Progenitor cell of endocrine pancreas (in vitro differentiated cells): ENCODE measurements at regions not wholly inside any gene's neighbourhood (a gene's known extent, or its start where the extent isn't known, plus 50 kb on each side); places are given as distances from the start of the nearest gene placed in this dataset.

Experiments
- DNase-seq: peaks from one replicate; pipeline ENCODE4 v3.0.0; 2021; ENCODE audit warnings: low spot score; ENCODE audit not compliant: unreplicated experiment
- H3K27ac Mint-ChIP-seq: 2 replicates; pipeline ENCODE4 v1.8.0; 2021; ENCODE audit warnings: mild to moderate bottlenecking, moderate library complexity, mixed read lengths
- H3K27me3 Mint-ChIP-seq: 2 replicates; pipeline ENCODE4 v1.8.0; 2021; ENCODE audit warnings: mixed read lengths
- H3K36me3 Mint-ChIP-seq: 2 replicates; pipeline ENCODE4 v1.8.0; 2022; ENCODE audit warnings: mixed read lengths; ENCODE audit not compliant: insufficient read depth
- H3K4me1 Mint-ChIP-seq: 2 replicates; pipeline ENCODE4 v1.8.0; 2021; ENCODE audit warnings: low read depth, mixed read lengths
- H3K4me3 Mint-ChIP-seq: 2 replicates; pipeline ENCODE4 v1.8.0; 2021; ENCODE audit warnings: low read depth, mild to moderate bottlenecking, moderate library complexity, mixed read lengths
- H3K9me3 Mint-ChIP-seq: 2 replicates; pipeline ENCODE4 v1.8.0; 2021; ENCODE audit warnings: low read depth, mixed read lengths
- CTCF ChIP-seq: fragments of 200-600 bp; sonication (generic); IDR thresholded peaks from one replicate; pipeline ENCODE4 v1.5.0; 2021; ENCODE audit warnings: antibody characterized with exemption, mild to moderate bottlenecking; ENCODE audit not compliant: unreplicated experiment

- peaks cover 6% of the 10 kb centered on the region for H3K4me1 Mint-ChIP-seq
- H3K9me3 Mint-ChIP-seq, result peaks cover 3% of the 10 kb centered on the region
- H3K36me3 Mint-ChIP-seq, result no peaks in the 10 kb centered on the region
- H3K27me3 Mint-ChIP-seq, result no peaks in the 10 kb centered on the region
- DNase-seq, result no peak
- no peak for TF ChIP-seq CTCF
- no peak overlapping the region for H3K27ac Mint-ChIP-seq
- H3K4me3 Mint-ChIP-seq, result no peak overlapping the region
Observed at GRCh38 chr6:4459032-4459431, 317.2 kb upstream of the CDYL start.

- no peak for DNase-seq
- Mint-ChIP-seq H3K4me1 (no peaks in the 10 kb centered on the region), H3K4me3 (no peak overlapping the region), H3K36me3 (peaks cover 2% of the 10 kb centered on the region), H3K27ac (no peak overlapping the region), H3K27me3 (no peaks in the 10 kb centered on the region), H3K9me3 (peaks cover 18% of the 10 kb centered on the region)
- TF ChIP-seq CTCF, result no peak
Observed at GRCh38 chr6:4451718-4452117, 316.3 kb upstream of the ECI2 start.

- Mint-ChIP-seq H3K27me3 (no peaks in the 10 kb centered on the region), H3K4me1 (no peaks in the 10 kb centered on the region), H3K4me3 (no peak overlapping the region), H3K36me3 (peaks cover 2% of the 10 kb centered on the region), H3K9me3 (peaks cover 18% of the 10 kb centered on the region), H3K27ac (no peak overlapping the region)
- TF ChIP-seq CTCF, result no peak
- no peak for DNase-seq
Observed at GRCh38 chr6:4451081-4451480, 315.7 kb upstream of the ECI2 start.

- no peak overlapping the region for H3K4me3 Mint-ChIP-seq
- no peaks in the 10 kb centered on the region for H3K4me1 Mint-ChIP-seq
- peaks cover 2% of the 10 kb centered on the region for H3K36me3 Mint-ChIP-seq
- no peak overlapping the region for H3K27ac Mint-ChIP-seq
- H3K27me3 Mint-ChIP-seq, result no peaks in the 10 kb centered on the region
- peaks cover 18% of the 10 kb centered on the region for H3K9me3 Mint-ChIP-seq
- no peak for DNase-seq
- TF ChIP-seq CTCF, result no peak
Observed at GRCh38 chr6:4450237-4450636, 314.9 kb upstream of the ECI2 start.

GRCh38 chr6:4449409-4449808 lies 314.0 kb upstream of the ECI2 start:
- Mint-ChIP-seq H3K4me3 (no peak overlapping the region), H3K9me3 (peaks cover 18% of the 10 kb centered on the region), H3K27me3 (no peaks in the 10 kb centered on the region), H3K4me1 (no peaks in the 10 kb centered on the region), H3K36me3 (peaks cover 2% of the 10 kb centered on the region), H3K27ac (no peak overlapping the region)
- no peak for DNase-seq
- no peak for TF ChIP-seq CTCF
